K562 (cell line): ENCODE measurements at regions not wholly inside any gene's neighbourhood (a gene's known extent, or its start where the extent isn't known, plus 50 kb on each side); places are given as distances from the start of the nearest gene placed in this dataset.

ENCODE experiments used
- ATAC-seq: fragments of 200-7000 bp; cut with Tn5 transposase; 3 replicates; pipeline ENCODE4 v1.9.1; 2020; ENCODE audit warnings: moderate library complexity
- BruUV-seq: library from RNA; stranded (reverse); fragments of 400-500 nt; replicated peaks from 2 replicates; lab custom pipeline; 2021; lab: Mats Ljungman, UMichigan
- CTCF ChIA-PET: fragments of 300-600 bp; formaldehyde crosslinking; extraction: SDS; loops from one replicate; lab custom pipeline; 2021; ENCODE audit warnings: low intra/inter-chr PET ratio; lab: Yijun Ruan, JAX
- POLR2A ChIA-PET: fragments of 300-600, 350-650 bp; sonication (Branson Sonifier 250); formaldehyde crosslinking; extraction: SDS; loops from one replicate; lab custom pipeline; 2021; ENCODE audit warnings: antibody characterized with exemption, inconsistent platforms; lab: Yijun Ruan, JAX
- DNase-seq, 4 experiments: peaks; one replicate each; pipeline versions ENCODE4 v3.0.0 to v3.0.0-alpha.2; 2011 to 2018; ENCODE audit warnings: low spot score in 3 of 4, mixed read lengths in 3 of 4; ENCODE audit errors: extremely low read depth in 1 of 4
- FAIRE-seq: peaks from 2 replicates; lab custom pipeline; 2011; peaks lifted over from hg19 to GRCh38; lab: Jason Lieb, UNC
- H2AFZ ChIP-seq: 2 replicates; pipeline ENCODE4 v1.6.0; 2011; ENCODE audit warnings: low read depth, low read length, control low read depth, inconsistent platforms
- H3K27ac ChIP-seq: fragments of 200-600 bp; 3 replicates; pipeline ENCODE4 v1.8.0; 2011; ENCODE audit warnings: low read depth, mild to moderate bottlenecking, control low read depth, inconsistent platforms, low read length, moderate library complexity, mixed read lengths; ENCODE audit errors: extremely low read depth
- H3K27me3 ChIP-seq, 2 experiments: fragments of 300-600 bp in 1 of 2; 2 replicates in 1 of 2; 3 replicates in 1 of 2; pipeline versions ENCODE4 v1.6.0 to v1.8.0; 2011; ENCODE audit warnings: inconsistent platforms in 2 of 2, low read length in 2 of 2, mild to moderate bottlenecking in 1 of 2, mixed read lengths in 1 of 2, moderate library complexity in 1 of 2; ENCODE audit not compliant: control insufficient read depth in 2 of 2, insufficient read depth in 2 of 2
- H3K36me3 ChIP-seq: fragments of 300-600 bp; 3 replicates; pipeline ENCODE4 v1.8.0; 2011; ENCODE audit warnings: mild to moderate bottlenecking, low read length, inconsistent platforms; ENCODE audit not compliant: control insufficient read depth, insufficient read depth
- H3K4me1 ChIP-seq, 2 experiments: fragments of 200-600 bp in 1 of 2; replicated peaks in 1 of 2; 2 replicates in 1 of 2; 3 replicates in 1 of 2; pipeline versions ENCODE4 v1.5.1 to v1.8.0; 2011; ENCODE audit warnings: inconsistent platforms in 2 of 2, low read length in 2 of 2, mild to moderate bottlenecking in 1 of 2, mixed read lengths in 1 of 2, moderate library complexity in 1 of 2; ENCODE audit not compliant: control insufficient read depth in 2 of 2, insufficient read depth in 2 of 2
- H3K4me2 ChIP-seq: 2 replicates; pipeline ENCODE4 v1.6.1; 2011; ENCODE audit warnings: low read length, control low read depth, inconsistent platforms, mixed read lengths; ENCODE audit not compliant: insufficient read depth
- H3K4me3 ChIP-seq: fragments of 200-600 bp; sonication (generic), shearing (Covaris generic); 2 replicates; pipeline ENCODE4 v1.5.1; 2016; ENCODE audit warnings: control low read depth, inconsistent platforms
- H3K79me2 ChIP-seq: fragments of 200-600 bp; 3 replicates; pipeline ENCODE4 v1.8.0; 2011; ENCODE audit warnings: low read length, inconsistent platforms; ENCODE audit not compliant: control insufficient read depth, insufficient read depth
- H3K9ac ChIP-seq, 2 experiments: 2 replicates each; pipeline versions ENCODE4 v1.6.0 to v1.6.1; 2011; ENCODE audit warnings: low read depth in 2 of 2, low read length in 2 of 2, control low read depth in 1 of 2, inconsistent platforms in 1 of 2, mild to moderate bottlenecking in 1 of 2, mixed read lengths in 1 of 2; ENCODE audit not compliant: insufficient read depth in 1 of 2
- H3K9me1 ChIP-seq: one replicate; pipeline ENCODE4 v1.6.0; 2011; ENCODE audit warnings: inconsistent platforms, mild to moderate bottlenecking, low read length, moderate library complexity; ENCODE audit not compliant: control insufficient read depth, insufficient read depth
- H3K9me3 ChIP-seq: replicated peaks from 2 replicates; pipeline ENCODE4 v1.5.1; 2011; ENCODE audit warnings: low read depth, low read length, inconsistent platforms; ENCODE audit not compliant: control insufficient read depth, insufficient read depth
- H4K20me1 ChIP-seq: replicated peaks from 2 replicates; pipeline ENCODE4 v1.6.1; 2011; ENCODE audit warnings: low read length, inconsistent platforms, mixed read lengths; ENCODE audit not compliant: control insufficient read depth, insufficient read depth
- C11orf30 ChIP-seq: fragments of 450-650 bp; IDR thresholded peaks from 2 replicates; pipeline ENCODE4 v1.6.1; 2016; ENCODE audit warnings: low read depth, mild to moderate bottlenecking
- MAFG ChIP-seq: fragments of 450-650 bp; conservative IDR thresholded peaks from 2 replicates; pipeline ENCODE4 v1.6.1; 2016; ENCODE audit warnings: missing genetic modification characterization, missing compliant biosample characterization
- NFE2 ChIP-seq: IDR thresholded peaks from 2 replicates; pipeline ENCODE4 v1.6.1; 2014; ENCODE audit warnings: antibody characterized with exemption, low read depth
- ZNF224 ChIP-seq: sonication (generic); formaldehyde crosslinking; IDR thresholded peaks from 2 replicates; pipeline ENCODE4 v1.8.0; 2022; ENCODE audit warnings: mild to moderate bottlenecking, missing genetic modification reagents
- ZNF316 ChIP-seq: fragments of 450-650 bp; IDR thresholded peaks from 2 replicates; pipeline ENCODE4 v1.6.1; 2016
- WGBS: fragments of 100-300 bp; shearing (Covaris generic); methylation state at CpG from one replicate; pipeline ENCODE4 v1.1.6; 2016; ENCODE audit warnings: low coverage, mixed read lengths; ENCODE audit not compliant: insufficient coverage; ENCODE audit errors: missing lambda C conversion rate; 5-methylcytosine and 5-hydroxymethylcytosine counted together
- in situ Hi-C: fragments of 300-500 bp; cut with MboI; formaldehyde crosslinking; loops from 4 replicates; pipeline ENCODE4 v1.15.0; 2018; ENCODE audit warnings: inconsistent platforms, mixed read lengths
- intact Hi-C: fragments of 100-400 bp; cut with micrococcal nuclease; formaldehyde crosslinking; loops from 2 replicates; pipeline ENCODE4 v1.14.2; 2022
- TF ChIP-seq, protein P1 (sequence below), 3 experiments: fragments of 200-800 bp in 1 of 3; sonication (Bioruptor generic) in 1 of 3; sonication (generic) in 1 of 3; formaldehyde crosslinking in 1 of 3; IDR thresholded peaks; 2 replicates each; pipeline versions ENCODE4 v1.6.1 to v1.8.0; 2016 to 2022; ENCODE audit warnings: mild to moderate bottlenecking in 2 of 3, missing compliant biosample characterization in 2 of 3, missing genetic modification characterization in 2 of 3, missing genetic modification reagents in 1 of 3

DNA sequence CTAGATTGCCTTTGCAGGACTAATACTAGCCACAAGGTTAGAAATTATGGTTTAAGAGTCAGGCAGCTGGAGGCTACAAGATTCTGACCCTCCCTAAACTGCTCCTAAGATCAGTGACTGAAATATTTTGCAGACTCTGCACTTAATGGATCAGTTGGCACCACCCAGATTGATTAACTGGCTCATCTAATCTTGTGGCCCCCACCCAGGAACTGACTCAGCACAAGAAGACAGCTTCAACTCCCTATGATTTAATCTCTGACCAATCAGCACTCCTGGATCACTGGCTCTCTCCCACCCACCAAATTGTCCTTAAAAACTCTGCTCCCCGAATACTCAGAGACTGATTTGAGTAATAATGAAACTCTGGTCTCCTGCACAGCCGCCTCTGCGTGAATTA, 145.4 kb upstream of the LCORL start:
- no peak for ATAC-seq
- DNase-seq: no peak
- Histone ChIP-seq H3K9me3 (no peaks in the 10 kb centered on the region), H3K4me2 (no peak overlapping the region), H3K27ac (no peak overlapping the region), H3K4me3 (no peak overlapping the region), H3K36me3 (no peaks in the 10 kb centered on the region), H3K4me1 (no peaks in the 10 kb centered on the region; a peak in 1 of 5 replicates)
- WGBS: 5% methylated on average over 3 of the region's 3 CpGs
- no peak for FAIRE-seq
- TF ChIP-seq C11orf30: peak; percentile 72
- TF ChIP-seq ZNF316: peak; percentile 83
- TF ChIP-seq MAFG (tag): peak; percentile 42; the same call in 1 of the 2 replicates
- TF ChIP-seq, protein P1, sequence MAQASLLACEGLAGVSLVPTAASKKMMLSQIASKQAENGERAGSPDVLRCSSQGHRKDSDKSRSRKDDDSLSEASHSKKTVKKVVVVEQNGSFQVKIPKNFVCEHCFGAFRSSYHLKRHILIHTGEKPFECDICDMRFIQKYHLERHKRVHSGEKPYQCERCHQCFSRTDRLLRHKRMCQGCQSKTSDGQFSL (CRISPR knock-in tag; IDR thresholded peaks at IDR 0.05): no peak
- TF ChIP-seq, protein P1 (tag; IDR thresholded peaks at IDR 0.05): 0 out of 4 replicates have a peak, but pooled peaks of 1 of the 2 experiments have one; percentile 6
- TF ChIP-seq NFE2: peak; percentile 59
- no peak for TF ChIP-seq ZNF224 (CRISPR knock-in tag)
- TF ChIP-seq, all 486 proteins: peak for 5
- Histone ChIP-seq H3K9me1 (no peaks in the 10 kb centered on the region), H4K20me1 (no peaks in the 10 kb centered on the region), H3K9ac (no peak overlapping the region), H3K79me2 (no peaks in the 10 kb centered on the region), H3K27me3 (no peaks in the 10 kb centered on the region), H2AFZ (no peak overlapping the region)
- CTCF ChIA-PET: no interaction called here
- in situ Hi-C loops: no loop called here
- BruUV-seq: no TSS peak
- POLR2A ChIA-PET: interaction anchor here (0.7 kb wide), 1 partner anchor 160 kb away, joined by 3 read pairs; no protein-coding TSS in a partner anchor
- intact Hi-C loops: no loop called here
